ENCODE measurements at regions not wholly inside any gene's neighbourhood (a gene's known extent, or its start where the extent isn't known, plus 50 kb on each side); places are given as distances from the start of the nearest gene placed in this dataset.

DNA sequence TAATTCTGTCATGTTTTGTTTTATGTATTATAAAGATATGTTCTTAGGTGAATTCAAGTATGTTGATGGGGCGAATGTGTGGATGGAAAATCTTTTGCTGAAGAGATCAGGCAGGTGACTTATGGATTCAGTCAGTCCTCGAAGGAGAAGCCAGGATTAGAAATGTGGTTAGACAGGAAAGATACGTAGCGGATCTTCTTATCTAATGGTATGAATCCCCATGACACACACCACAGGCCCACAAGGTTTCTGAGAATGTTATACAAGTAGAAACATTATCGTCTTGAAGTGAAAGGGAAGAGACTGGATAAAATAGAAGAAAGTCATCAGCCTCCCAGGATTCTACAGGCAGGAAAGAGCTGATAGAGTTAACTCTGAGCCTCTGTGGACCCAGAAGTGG is 69.0 kb upstream of the RFXAP start:
- no peak overlapping the region for H3K4me3 Mint-ChIP-seq
- no peak overlapping the region for H3K27ac Mint-ChIP-seq
- H3K4me1 Mint-ChIP-seq = peaks cover 17% of the 10 kb centered on the region
- H3K9me3 Mint-ChIP-seq = peaks cover 25% of the 10 kb centered on the region
- H3K27me3 Mint-ChIP-seq (ENCODE audit: low read depth) = no peaks in the 10 kb centered on the region
- no peak for DNase-seq (ENCODE audit: low spot score in 2 of 2, unreplicated experiment in 2 of 2)
- peaks cover 3% of the 10 kb centered on the region for H3K36me3 Mint-ChIP-seq
- no peak for TF ChIP-seq CTCF (IDR thresholded peaks at IDR 0.05; ENCODE audit: unreplicated experiment)

GRCh38 chr13:36750461-36750860 is 68.6 kb upstream of the RFXAP start:
- Mint-ChIP-seq H3K36me3 (peaks cover 3% of the 10 kb centered on the region), H3K9me3 (peaks cover 25% of the 10 kb centered on the region), H3K27me3 (ENCODE audit: low read depth) (no peaks in the 10 kb centered on the region), H3K4me1 (peaks cover 13% of the 10 kb centered on the region), H3K27ac (no peak overlapping the region), H3K4me3 (no peak overlapping the region)
- TF ChIP-seq CTCF (IDR thresholded peaks at IDR 0.05; ENCODE audit: unreplicated experiment) = no peak
- DNase-seq (ENCODE audit: low spot score in 2 of 2, unreplicated experiment in 2 of 2) = no peak

GRCh38 chr13:36750946-36751345 is 68.1 kb upstream of the RFXAP start:
- H3K36me3 Mint-ChIP-seq = peaks cover 3% of the 10 kb centered on the region
- no peak overlapping the region for H3K27ac Mint-ChIP-seq
- H3K4me3 Mint-ChIP-seq = no peak overlapping the region
- no peak for DNase-seq (ENCODE audit: low spot score in 2 of 2, unreplicated experiment in 2 of 2)
- H3K9me3 Mint-ChIP-seq = peaks cover 25% of the 10 kb centered on the region
- no peak for TF ChIP-seq CTCF (IDR thresholded peaks at IDR 0.05; ENCODE audit: unreplicated experiment)
- peaks cover 12% of the 10 kb centered on the region for H3K4me1 Mint-ChIP-seq
- no peaks in the 10 kb centered on the region for H3K27me3 Mint-ChIP-seq (ENCODE audit: low read depth)

- no peak overlapping the region for H3K4me3 Mint-ChIP-seq
- peaks cover 3% of the 10 kb centered on the region for H3K36me3 Mint-ChIP-seq
- peaks cover 25% of the 10 kb centered on the region for H3K9me3 Mint-ChIP-seq
These were observed 66.3 kb upstream of the RFXAP start for GRCh38 chr13:36752673-36753072.

GRCh38 chr13:36753176-36753575 is 65.8 kb upstream of the RFXAP start:
- no peak overlapping the region for H3K27ac Mint-ChIP-seq
- no peak for DNase-seq (ENCODE audit: low spot score in 2 of 2, unreplicated experiment in 2 of 2)
- TF ChIP-seq CTCF (IDR thresholded peaks at IDR 0.05; ENCODE audit: unreplicated experiment) = no peak
- peaks cover 23% of the 10 kb centered on the region for H3K9me3 Mint-ChIP-seq
- H3K4me3 Mint-ChIP-seq = no peak overlapping the region
- H3K36me3 Mint-ChIP-seq = peaks cover 3% of the 10 kb centered on the region
- H3K4me1 Mint-ChIP-seq = peaks cover 17% of the 10 kb centered on the region
- H3K27me3 Mint-ChIP-seq (ENCODE audit: low read depth) = no peaks in the 10 kb centered on the region

More at GRCh38 chr13:36752673-36753072, 66.3 kb upstream of the RFXAP start:
- DNase-seq (ENCODE audit: low spot score in 2 of 2, unreplicated experiment in 2 of 2) = no peak
- Mint-ChIP-seq H3K27me3 (ENCODE audit: low read depth) (no peaks in the 10 kb centered on the region), H3K4me1 (peaks cover 12% of the 10 kb centered on the region), H3K27ac (no peak overlapping the region)
- TF ChIP-seq CTCF (IDR thresholded peaks at IDR 0.05; ENCODE audit: unreplicated experiment) = no peak

DNA sequence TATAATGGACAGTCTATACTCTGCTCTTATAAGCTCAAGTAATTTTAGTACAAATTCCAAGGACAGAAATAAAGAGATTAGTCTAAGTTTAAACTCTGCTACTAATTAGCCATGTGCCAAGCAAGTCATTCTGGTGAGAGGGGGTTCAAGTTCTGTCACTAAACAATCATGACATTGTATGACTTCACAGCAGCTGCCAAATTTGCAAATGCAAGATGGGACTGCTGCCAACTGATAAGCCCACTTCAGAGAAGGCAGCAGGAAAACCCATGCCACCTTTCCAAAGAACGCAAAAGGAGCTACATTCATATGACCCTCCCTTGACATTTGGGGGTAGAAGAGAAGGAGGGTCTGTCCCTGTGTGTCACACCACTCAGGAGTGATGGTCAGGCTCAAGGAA is 60.7 kb upstream of the RFXAP start:
- Mint-ChIP-seq H3K4me3 (no peak overlapping the region), H3K27me3 (ENCODE audit: low read depth) (no peaks in the 10 kb centered on the region), H3K9me3 (no peaks in the 10 kb centered on the region), H3K27ac (no peak overlapping the region), H3K36me3 (no peaks in the 10 kb centered on the region), H3K4me1 (peaks cover 39% of the 10 kb centered on the region)
- TF ChIP-seq CTCF (IDR thresholded peaks at IDR 0.05; ENCODE audit: unreplicated experiment) = no peak
- DNase-seq (ENCODE audit: low spot score in 2 of 2, unreplicated experiment in 2 of 2) = no peak

All from mesothelial cell of epicardium (in vitro differentiated cells).